Posterior vena cava (tissue), 2 donors: ENCODE measurements at regions not wholly inside any gene's neighbourhood (a gene's known extent, or its start where the extent isn't known, plus 50 kb on each side); places are given as distances from the start of the nearest gene placed in this dataset.
A peak's percentile ranks its signal among the peaks of the same experiment; 100 is the strongest.
"Not testable (repeated sequence)": the region's sequence is repeated elsewhere in the genome, so short reads cannot be mapped to it uniquely, and the experiment has no call there.

Experiments
- DNase-seq: peaks from one replicate; pipeline ENCODE4 v3.0.0-alpha.2; 2020; ENCODE audit warnings: low spot score
- intact Hi-C, 2 donors: fragments of 100-400 bp; cut with DNase I; formaldehyde crosslinking; loops; one replicate each; pipeline versions ENCODE4 v1.14.1 to v1.14.2; 2022 to 2023
- donor health status: DM: yes; HTN: yes; CAD: no.
- donor health status: DM: yes; HTN: yes; CAD: no.

GRCh38 chr9:124123621-124124020 lies 112.1 kb downstream of the LHX2 start:
- not testable (repeated sequence) for DNase-seq
- intact Hi-C loops: loop anchor here in 1 of 2 donors (10.0 kb wide), 2 partner anchors 131 to 411 kb away; partner anchors contain the start of gene NEK6

- DNase-seq: no peak
- intact Hi-C loops: loop anchor here (5.0 to 10.0 kb wide), 4 partner anchors 130 to 412 kb away; partner anchors contain the start of gene NEK6 (in 1 of the 2)
Observed at GRCh38 chr9:124124729-124125650, 113.4 kb downstream of the LHX2 start.

- intact Hi-C loops: loop anchor here (5.0 to 10.0 kb wide), 4 partner anchors 129 to 412 kb away; partner anchors contain the start of gene NEK6 (in 1 of the 2)
Observed at GRCh38 chr9:124125651-124125977, 114.0 kb downstream of the LHX2 start.

GRCh38 chr9:124126648-124127646 lies 115.4 kb downstream of the LHX2 start:
- intact Hi-C loops: loop anchor here (5.0 to 10.0 kb wide), 4 partner anchors 128 to 410 kb away; partner anchors contain the start of gene NEK6 (in 1 of the 2)
- DNase-seq: peak; percentile 92

More at GRCh38 chr9:124125651-124125977, 114.0 kb downstream of the LHX2 start:
- DNase-seq: no peak

- intact Hi-C loops: loop anchor here (5.0 to 10.0 kb wide), 4 partner anchors 126 to 409 kb away; partner anchors contain the start of gene NEK6 (in 1 of the 2)
- no peak for DNase-seq
Observed at GRCh38 chr9:124128568-124129166, 117.1 kb downstream of the LHX2 start.

- DNase-seq: no peak
- intact Hi-C loops: no loop called here
Observed at GRCh38 chr9:124130277-124131075, 118.9 kb downstream of the LHX2 start.

GRCh38 chr9:124131518-124131917 lies 120.0 kb downstream of the LHX2 start:
- DNase-seq, intact Hi-C loops: not testable (repeated sequence)

GRCh38 chr9:124132671-124133147 lies 121.1 kb downstream of the LHX2 start:
- peak; percentile 54 for DNase-seq
- intact Hi-C loops: no loop called here

- intact Hi-C loops: no loop called here
- DNase-seq: peak; percentile 79
Observed at GRCh38 chr9:124133727-124134126, 122.2 kb downstream of the LHX2 start.

GRCh38 chr9:124134526-124134925 lies 123.0 kb downstream of the LHX2 start:
- DNase-seq: peak; percentile 67
- intact Hi-C loops: no loop called here

GRCh38 chr9:124135813-124136365 lies 121.9 kb upstream of the NEK6 start:
- intact Hi-C loops: no loop called here
- DNase-seq: no peak

- intact Hi-C loops: no loop called here
Observed at GRCh38 chr9:124137009-124137943, 120.5 kb upstream of the NEK6 start.

GRCh38 chr9:124137944-124138335 lies 119.8 kb upstream of the NEK6 start:
- DNase-seq: no peak
- intact Hi-C loops: no loop called here

More at GRCh38 chr9:124137009-124137943, 120.5 kb upstream of the NEK6 start:
- peak; percentile 74 for DNase-seq

GRCh38 chr9:124139001-124139400 lies 118.7 kb upstream of the NEK6 start:
- peak; percentile 26 for DNase-seq
- intact Hi-C loops: no loop called here

GRCh38 chr9:124140941-124141568 lies 116.7 kb upstream of the NEK6 start:
- DNase-seq: no peak
- intact Hi-C loops: no loop called here

- DNase-seq, intact Hi-C loops: not testable (repeated sequence)
Observed at GRCh38 chr9:124144561-124145123, 113.1 kb upstream of the NEK6 start.
